B cell (primary cell): ENCODE measurements at regions not wholly inside any gene's neighbourhood (a gene's known extent, or its start where the extent isn't known, plus 50 kb on each side); places are given as distances from the start of the nearest gene placed in this dataset.

Source experiments
- EZH2 ChIP-seq: IDR thresholded peaks from 2 replicates; pipeline ENCODE4 v1.6.1; 2012; ENCODE audit warnings: borderline replicate concordance, low read depth, mild to moderate bottlenecking, moderate library complexity, low read length; ENCODE audit not compliant: insufficient read depth, poor library complexity, severe bottlenecking
- TF ChIP-seq, protein P1 (sequence below): fragments of 200-600 bp; IDR thresholded peaks from one replicate; pipeline ENCODE4 v1.8.0; 2022; ENCODE audit warnings: antibody characterized with exemption, mild to moderate bottlenecking

DNA sequence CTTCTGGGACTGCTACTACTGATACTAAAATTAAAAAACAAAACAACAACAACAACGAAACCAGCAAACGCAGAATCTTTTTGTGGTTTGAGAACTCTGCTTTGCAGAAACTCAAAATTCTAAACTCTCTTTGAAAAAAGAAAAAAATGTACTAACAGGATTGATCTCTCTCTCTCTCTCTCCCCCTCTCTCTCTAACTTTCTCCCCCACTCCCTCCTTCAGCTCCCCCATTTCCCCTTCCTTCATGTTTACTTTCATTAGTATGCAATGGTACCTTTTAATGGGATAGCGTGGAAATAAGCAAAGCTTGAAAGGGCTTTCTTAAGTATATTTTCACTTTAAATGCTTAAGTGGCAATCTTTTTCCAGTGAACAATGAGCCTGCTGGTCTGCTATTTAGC, 562.6 kb upstream of the ADGRL2 start:
- TF ChIP-seq, protein P1, sequence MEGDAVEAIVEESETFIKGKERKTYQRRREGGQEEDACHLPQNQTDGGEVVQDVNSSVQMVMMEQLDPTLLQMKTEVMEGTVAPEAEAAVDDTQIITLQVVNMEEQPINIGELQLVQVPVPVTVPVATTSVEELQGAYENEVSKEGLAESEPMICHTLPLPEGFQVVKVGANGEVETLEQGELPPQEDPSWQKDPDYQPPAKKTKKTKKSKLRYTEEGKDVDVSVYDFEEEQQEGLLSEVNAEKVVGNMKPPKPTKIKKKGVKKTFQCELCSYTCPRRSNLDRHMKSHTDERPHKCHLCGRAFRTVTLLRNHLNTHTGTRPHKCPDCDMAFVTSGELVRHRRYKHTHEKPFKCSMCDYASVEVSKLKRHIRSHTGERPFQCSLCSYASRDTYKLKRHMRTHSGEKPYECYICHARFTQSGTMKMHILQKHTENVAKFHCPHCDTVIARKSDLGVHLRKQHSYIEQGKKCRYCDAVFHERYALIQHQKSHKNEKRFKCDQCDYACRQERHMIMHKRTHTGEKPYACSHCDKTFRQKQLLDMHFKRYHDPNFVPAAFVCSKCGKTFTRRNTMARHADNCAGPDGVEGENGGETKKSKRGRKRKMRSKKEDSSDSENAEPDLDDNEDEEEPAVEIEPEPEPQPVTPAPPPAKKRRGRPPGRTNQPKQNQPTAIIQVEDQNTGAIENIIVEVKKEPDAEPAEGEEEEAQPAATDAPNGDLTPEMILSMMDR, result no peak
- no peak for TF ChIP-seq EZH2
